HK-2 (cell line): ENCODE measurements at regions not wholly inside any gene's neighbourhood (a gene's known extent, or its start where the extent isn't known, plus 50 kb on each side); places are given as distances from the start of the nearest gene placed in this dataset.

Experiments
- DNase-seq: peaks from one replicate; pipeline ENCODE4 v3.0.0-alpha.2; 2018; ENCODE audit not compliant: unreplicated experiment

GRCh38 chr3:54071601-54072000 lies 50.8 kb upstream of the CACNA2D3 start:
- no peak for DNase-seq

- no peak for DNase-seq
These were observed 52.4 kb upstream of the CACNA2D3 start for GRCh38 chr3:54069961-54070360.

GRCh38 chr3:54067055-54067698 lies 55.2 kb upstream of the CACNA2D3 start:
- no peak for DNase-seq

DNA sequence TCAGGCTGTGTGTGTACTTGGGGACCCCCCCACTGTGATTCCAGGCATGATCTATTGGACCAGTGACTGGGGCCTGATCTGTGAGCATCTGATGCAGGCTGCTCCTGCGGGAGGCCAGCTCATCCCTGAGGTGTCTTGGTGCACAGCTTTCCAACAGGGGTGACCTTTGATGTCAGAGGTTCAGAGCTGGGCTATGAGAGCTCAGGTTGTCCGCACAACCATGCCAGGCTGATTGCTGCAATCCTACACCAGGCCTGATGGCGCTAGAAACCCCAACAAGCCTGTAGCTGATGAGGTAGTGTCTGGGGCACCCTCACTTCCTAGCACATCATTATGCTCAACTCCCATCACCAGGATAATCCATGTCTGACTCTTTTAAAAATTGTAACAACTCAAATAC lies 56.1 kb upstream of the CACNA2D3 start:
- DNase-seq = no peak

- DNase-seq = no peak
These were observed 56.8 kb upstream of the CACNA2D3 start for GRCh38 chr3:54065586-54065985.

- DNase-seq = peak; percentile 16
These were observed 57.2 kb upstream of the CACNA2D3 start for GRCh38 chr3:54065140-54065539.

GRCh38 chr3:54064486-54064885 lies 57.9 kb upstream of the CACNA2D3 start:
- no peak for DNase-seq

GRCh38 chr3:54062546-54062945 lies 59.8 kb upstream of the CACNA2D3 start:
- DNase-seq = no peak

- DNase-seq = peak; percentile 29
These were observed 65.8 kb upstream of the CACNA2D3 start for GRCh38 chr3:54056521-54056920.

DNA sequence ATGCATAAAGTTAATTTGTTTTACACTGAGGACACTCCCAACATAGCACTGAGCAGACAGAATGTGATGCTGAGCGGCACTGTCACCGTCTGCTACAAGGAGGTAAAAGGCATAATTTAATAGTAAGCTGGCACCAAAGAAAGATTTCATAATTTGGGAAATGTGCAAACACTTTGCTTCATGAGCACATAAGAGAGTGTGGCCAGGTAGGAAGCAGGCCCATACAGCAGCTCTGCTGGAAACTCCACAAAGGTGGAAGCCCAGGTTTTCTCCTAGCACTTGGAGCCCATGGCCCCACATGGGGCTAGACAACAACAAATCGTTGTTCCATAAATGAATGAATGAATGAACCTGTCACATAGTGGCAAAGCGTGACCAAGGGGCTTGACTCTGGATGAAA lies 68.5 kb upstream of the CACNA2D3 start:
- no peak for DNase-seq

DNA sequence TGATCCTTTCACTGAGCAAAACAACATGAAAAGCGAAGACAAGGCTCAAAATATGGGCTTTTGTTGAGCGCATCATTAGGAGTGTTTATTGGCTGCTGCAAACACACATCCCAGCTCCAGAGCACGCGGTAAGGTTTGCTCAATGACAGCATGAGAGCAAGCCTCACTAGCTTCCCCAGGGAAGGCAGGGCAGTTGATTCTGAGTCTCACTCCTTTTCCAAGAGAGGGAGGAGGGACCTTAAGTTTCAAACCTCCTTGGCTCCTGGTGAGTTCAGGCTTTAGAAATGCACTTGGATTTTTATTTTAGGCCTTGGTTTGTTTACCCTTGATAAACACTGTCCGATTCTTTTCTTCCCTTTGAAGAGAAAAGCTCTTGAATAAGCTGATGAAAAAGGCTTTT lies 69.1 kb upstream of the CACNA2D3 start:
- DNase-seq = no peak

GRCh38 chr3:54047568-54047967 lies 74.8 kb upstream of the CACNA2D3 start:
- no peak for DNase-seq

DNA sequence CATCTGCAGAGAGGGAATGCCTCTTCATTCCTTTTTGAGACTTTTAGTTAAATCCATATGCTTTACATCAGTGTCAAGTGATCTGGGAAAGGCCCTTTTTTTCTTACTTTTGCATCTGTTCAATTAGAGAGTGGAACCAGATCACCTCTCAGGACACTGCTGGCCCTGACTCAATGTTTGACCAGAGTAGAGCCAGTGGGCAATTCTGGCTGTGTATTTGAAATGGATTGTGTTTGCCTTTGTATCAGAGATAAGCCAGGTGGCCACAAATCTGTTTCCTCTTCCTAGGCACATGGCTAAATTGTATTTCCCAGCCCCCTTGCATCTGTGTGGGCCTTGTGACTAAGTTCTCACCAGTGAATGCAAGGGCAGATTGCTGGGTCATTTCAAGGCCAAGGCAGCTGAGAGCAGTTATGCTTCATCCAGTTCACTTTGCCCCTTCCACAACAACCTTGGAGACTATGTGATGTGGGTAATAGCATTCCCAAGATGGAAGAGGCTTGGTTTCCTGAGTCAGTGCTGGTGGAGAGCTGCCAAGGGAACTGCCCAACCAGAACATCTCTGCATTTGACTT lies 75.6 kb upstream of the CACNA2D3 start:
- peak; percentile 79 for DNase-seq

DNA sequence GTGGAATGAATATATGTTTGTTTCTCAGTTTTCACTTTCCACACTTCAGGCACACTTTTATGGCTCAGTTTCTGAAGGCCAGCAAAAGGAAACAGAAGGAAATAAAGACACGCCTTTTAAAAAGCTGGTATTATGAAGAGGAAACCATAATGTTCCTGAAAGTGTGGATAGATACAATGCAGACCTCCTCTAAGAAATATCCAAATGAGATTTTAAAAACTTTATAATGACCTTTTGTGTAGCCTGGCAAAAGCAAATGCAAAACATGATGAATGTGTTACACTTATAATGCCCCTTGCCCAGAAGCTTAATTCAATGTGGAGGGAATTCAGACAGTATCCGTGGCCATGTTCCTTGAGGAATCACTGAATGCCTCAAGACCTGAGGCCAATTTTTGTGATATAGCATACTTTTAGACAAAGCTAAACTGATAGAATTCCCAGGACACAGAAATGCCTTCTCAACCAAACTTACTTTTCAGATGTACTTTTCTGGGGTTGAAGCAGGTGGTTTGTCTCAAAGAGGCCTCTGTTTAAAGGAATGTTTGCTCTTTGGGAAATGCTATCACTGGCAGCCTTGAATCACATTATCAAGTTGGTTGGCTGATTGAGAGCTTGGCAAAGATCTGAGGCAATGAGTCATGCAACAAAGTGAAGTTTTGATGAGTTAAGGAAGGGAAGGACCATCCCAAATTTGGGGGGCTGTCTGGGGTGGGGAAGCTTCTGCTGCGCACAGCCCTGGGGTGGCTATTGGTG lies 77.1 kb upstream of the CACNA2D3 start:
- no peak for DNase-seq

GRCh38 chr3:54042259-54042823 lies 80.0 kb upstream of the CACNA2D3 start:
- DNase-seq = no peak

DNA sequence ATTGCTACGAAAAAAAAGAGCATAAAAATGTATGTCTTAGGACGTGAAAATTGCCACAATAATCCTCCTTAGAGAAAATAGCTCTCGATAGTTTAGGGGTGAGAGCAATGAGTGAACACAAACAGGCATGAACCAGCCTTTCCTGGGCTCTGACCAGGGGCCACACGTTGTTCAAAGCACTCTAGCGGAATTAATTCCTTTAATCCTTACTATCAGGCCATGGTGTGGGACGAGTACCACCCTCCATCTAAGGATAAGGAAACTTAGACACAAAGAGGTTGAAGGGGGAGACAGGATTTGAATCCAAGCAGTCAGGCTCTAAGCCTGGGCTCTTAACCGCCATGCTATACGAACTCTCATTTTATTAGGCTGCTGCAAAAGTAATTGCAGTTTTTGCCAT lies 81.9 kb upstream of the CACNA2D3 start:
- no peak for DNase-seq

DNA sequence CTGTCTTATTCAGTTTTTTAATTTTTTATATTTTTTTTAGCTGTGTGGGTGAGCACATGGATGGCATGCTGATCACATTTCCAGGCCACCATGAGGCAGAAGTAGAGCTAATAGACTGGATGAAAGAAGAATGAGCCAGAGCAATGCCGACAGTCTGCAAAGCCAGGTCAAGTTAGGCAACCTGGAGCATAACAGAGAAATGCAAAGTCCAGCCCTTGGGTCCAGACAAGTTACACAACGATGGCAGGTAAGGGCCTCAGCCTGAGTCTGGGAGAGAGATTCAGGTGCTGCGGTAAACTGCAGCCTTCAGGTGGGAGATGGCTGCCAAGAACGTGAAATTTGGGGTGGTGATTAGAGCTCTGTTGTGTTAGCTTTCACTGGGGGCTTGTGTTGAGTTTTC lies 84.0 kb upstream of the CACNA2D3 start:
- DNase-seq = no peak

DNA sequence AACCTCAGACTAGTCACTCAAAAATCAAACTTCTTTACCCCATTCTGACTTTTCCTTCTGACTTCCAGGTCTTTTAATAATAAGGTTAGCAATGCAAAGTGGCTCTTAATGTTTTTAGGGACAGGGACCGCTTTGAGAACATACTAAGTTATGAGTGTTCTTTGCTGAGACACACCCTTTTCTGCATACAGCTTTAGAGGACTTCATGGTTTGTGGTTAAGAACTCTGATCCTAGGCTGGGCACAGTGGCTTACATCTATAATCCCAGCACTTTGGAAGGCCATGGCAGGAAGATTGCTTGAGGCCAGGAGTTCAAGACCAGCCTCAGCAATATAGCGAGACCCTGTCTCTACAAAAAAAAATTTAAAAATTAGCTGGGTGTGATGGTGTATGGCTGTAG lies 85.8 kb upstream of the CACNA2D3 start:
- DNase-seq = no peak

- DNase-seq = no peak
These were observed 87.4 kb upstream of the CACNA2D3 start for GRCh38 chr3:54034971-54035370.

- no peak for DNase-seq
These were observed 88.6 kb upstream of the CACNA2D3 start for GRCh38 chr3:54033761-54034160.

DNA sequence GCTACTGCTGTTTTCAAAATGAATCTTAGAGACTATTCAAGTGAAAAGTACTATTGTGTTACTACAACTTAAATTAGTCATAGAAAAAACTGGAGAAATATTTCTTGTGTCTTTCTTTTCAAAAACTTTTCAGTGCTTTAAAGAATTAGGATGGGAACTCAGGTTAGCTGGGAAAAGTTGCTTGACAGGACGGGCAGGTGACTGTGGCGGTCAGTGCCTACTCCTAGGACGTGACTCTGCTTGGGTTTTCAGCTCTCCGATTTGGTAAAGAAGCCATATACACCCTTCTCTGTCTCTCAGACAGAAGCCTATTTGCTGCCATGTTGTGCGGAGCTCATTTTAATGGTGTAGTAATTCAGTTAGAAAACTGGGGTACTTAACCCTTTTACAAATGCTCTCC lies 89.8 kb upstream of the CACNA2D3 start:
- no peak for DNase-seq

- no peak for DNase-seq
These were observed 94.0 kb upstream of the CACNA2D3 start for GRCh38 chr3:54028372-54028771.

DNA sequence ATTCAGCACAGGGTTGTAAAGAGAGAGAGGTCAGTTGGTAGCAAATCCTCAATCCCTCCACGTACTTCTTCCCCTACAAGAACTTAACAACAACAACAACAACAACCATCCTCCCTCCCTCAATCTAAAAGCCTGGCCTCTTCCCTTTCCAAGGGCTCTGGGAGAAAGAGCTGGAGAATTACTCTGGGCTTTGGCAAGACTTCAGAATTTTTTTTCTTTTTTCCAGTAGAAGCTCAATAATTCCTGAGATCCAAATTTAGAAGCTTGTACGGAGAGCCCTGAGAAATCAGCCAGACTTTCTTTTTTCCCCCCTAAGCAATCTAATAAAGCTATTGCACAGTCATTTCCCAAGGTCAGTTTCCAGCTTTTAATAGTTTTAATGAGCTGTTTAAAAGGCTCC lies 95.8 kb upstream of the CACNA2D3 start:
- no peak for DNase-seq
